A549 (cell line): ENCODE measurements at regions not wholly inside any gene's neighbourhood (a gene's known extent, or its start where the extent isn't known, plus 50 kb on each side); places are given as distances from the start of the nearest gene placed in this dataset.
A peak's percentile ranks its signal among the peaks of the same experiment; 100 is the strongest.

Experiments
- ATAC-seq, 2 experiments: fragments of 200-7000 bp in 1 of 2; fragments of >200 bp in 1 of 2; cut with Nextera tagmentation in 1 of 2; cut with Tn5 transposase in 1 of 2; 3 replicates each; pipeline versions ENCODE4 v1.8.0 to v1.9.1; 2018 to 2020; ENCODE audit warnings: mild to moderate bottlenecking in 1 of 2, moderate library complexity in 1 of 2
- CTCF ChIA-PET: fragments of 300-600 bp; sonication (Branson Sonifier 250); formaldehyde crosslinking; extraction: SDS; loops from one replicate; lab custom pipeline; 2021; ENCODE audit warnings: antibody characterized with exemption, inconsistent platforms; lab: Yijun Ruan, JAX
- POLR2A ChIA-PET: fragments of 350-600 bp; formaldehyde crosslinking; extraction: SDS; loops from one replicate; lab custom pipeline; 2021; ENCODE audit warnings: antibody characterized with exemption, inconsistent platforms; lab: Yijun Ruan, JAX
- DNase-seq, 2 experiments: peaks; one replicate each; pipeline versions ENCODE4 v3.0.0 to v3.0.0-alpha.2; 2011 to 2016; ENCODE audit warnings: low read depth in 1 of 2, low spot score in 1 of 2
- FAIRE-seq: peaks from 2 replicates; lab custom pipeline; 2011; peaks lifted over from hg19 to GRCh38; lab: Jason Lieb, UNC
- H3K27ac ChIP-seq, 2 experiments: fragments of >200 bp; sonication (Bioruptor Twin); formaldehyde crosslinking; 3 replicates each; pipeline ENCODE4 v1.5.1; 2016 to 2017
- H3K4me1 ChIP-seq: fragments of >200 bp; sonication (Bioruptor Twin); formaldehyde crosslinking; 3 replicates; pipeline ENCODE4 v1.6.1; 2016
- H3K4me2 ChIP-seq: fragments of >200 bp; sonication (Bioruptor Twin); formaldehyde crosslinking; 3 replicates; pipeline ENCODE4 v1.6.1; 2016
- H3K4me3 ChIP-seq: fragments of >200 bp; sonication (Bioruptor Twin); formaldehyde crosslinking; 3 replicates; pipeline ENCODE4 v1.5.1; 2016
- H3K9me3 ChIP-seq: fragments of >200 bp; sonication (Bioruptor Twin); formaldehyde crosslinking; 3 replicates; pipeline ENCODE4 v1.6.1; 2016
- CHD2 ChIP-seq: fragments of 150-350 bp; IDR thresholded peaks from 2 replicates; pipeline ENCODE4 v1.6.1; 2014; ENCODE audit warnings: low read length; ENCODE audit not compliant: partially characterized antibody
- E2F6 ChIP-seq: IDR thresholded peaks from 2 replicates; pipeline ENCODE4 v1.6.1; 2012; ENCODE audit warnings: low read depth, borderline replicate concordance
- EHMT2 ChIP-seq: fragments of 200-600 bp; sonication (generic); IDR thresholded peaks from 2 replicates; pipeline ENCODE4 v1.6.1; 2016; ENCODE audit warnings: antibody characterized with exemption, low read depth, mild to moderate bottlenecking, moderate library complexity
- ESRRA ChIP-seq: fragments of 150-350 bp; IDR thresholded peaks from 2 replicates; pipeline ENCODE4 v1.6.1; 2014; ENCODE audit warnings: mild to moderate bottlenecking, low read length, borderline replicate concordance
- FOSB ChIP-seq: fragments of 250-450 bp; sonication (Bioruptor Pico); IDR thresholded peaks from 2 replicates; pipeline ENCODE4 v1.5.0; 2020; ENCODE audit warnings: mild to moderate bottlenecking, moderate library complexity
- FOSL2 ChIP-seq, 2 experiments: fragments of 450-650 bp in 1 of 2; fragments of >200 bp in 1 of 2; sonication (Bioruptor Twin) in 1 of 2; formaldehyde crosslinking; IDR thresholded peaks; 2 replicates each; pipeline versions ENCODE4 v1.5.0 to v1.6.1; 2016 to 2020; ENCODE audit warnings: mild to moderate bottlenecking in 1 of 2, moderate library complexity in 1 of 2
- FOXS1 ChIP-seq: fragments of 250-450 bp; sonication (Bioruptor Pico); IDR thresholded peaks from 2 replicates; pipeline ENCODE4 v1.5.0; 2020; ENCODE audit warnings: mild to moderate bottlenecking, moderate library complexity
- HDAC2 ChIP-seq: fragments of 200-600 bp; sonication (generic); IDR thresholded peaks from 2 replicates; pipeline ENCODE4 v1.6.1; 2016
- HOXA7 ChIP-seq: fragments of 250-450 bp; sonication (Bioruptor Pico); IDR thresholded peaks from 2 replicates; pipeline ENCODE4 v1.5.0; 2020; ENCODE audit warnings: mild to moderate bottlenecking, moderate library complexity
- HOXB13 ChIP-seq: fragments of 250-450 bp; sonication (Bioruptor Pico); IDR thresholded peaks from 2 replicates; pipeline ENCODE4 v1.5.0; 2020; ENCODE audit warnings: low read depth, mild to moderate bottlenecking, moderate library complexity
- HOXB5 ChIP-seq: fragments of 250-450 bp; sonication (Bioruptor Pico); IDR thresholded peaks from 2 replicates; pipeline ENCODE4 v1.5.0; 2020; ENCODE audit warnings: mild to moderate bottlenecking, moderate library complexity
- JUNB ChIP-seq: fragments of >200 bp; sonication (Bioruptor Twin); formaldehyde crosslinking; IDR thresholded peaks from 2 replicates; pipeline ENCODE4 v1.6.1; 2016
- NFE2L2 ChIP-seq: fragments of 150-350 bp; conservative IDR thresholded peaks from 2 replicates; pipeline ENCODE4 v1.6.1; 2014; ENCODE audit warnings: low read length
- NPAS2 ChIP-seq: fragments of 250-450 bp; sonication (Bioruptor Pico); IDR thresholded peaks from 2 replicates; pipeline ENCODE4 v1.8.0; 2022; ENCODE audit warnings: mild to moderate bottlenecking, moderate library complexity, borderline replicate concordance
- NR3C1 ChIP-seq: fragments of >200 bp; sonication (Bioruptor Twin); formaldehyde crosslinking; IDR thresholded peaks from 3 replicates; pipeline ENCODE4 v1.6.1; 2017
- PBX3 ChIP-seq: IDR thresholded peaks from 2 replicates; pipeline ENCODE4 v1.6.1; 2012
- RAD21 ChIP-seq, 2 experiments: fragments of >200 bp in 1 of 2; sonication (Bioruptor Twin) in 1 of 2; formaldehyde crosslinking in 1 of 2; IDR thresholded peaks in 1 of 2; conservative IDR thresholded peaks in 1 of 2; 2 replicates in 1 of 2; 3 replicates in 1 of 2; pipeline ENCODE4 v1.6.1; 2012 to 2018; ENCODE audit warnings: inconsistent platforms in 1 of 2
- RARB ChIP-seq: fragments of 250-450 bp; sonication (Bioruptor Pico); IDR thresholded peaks from 2 replicates; pipeline ENCODE4 v1.8.0; 2021; ENCODE audit warnings: mild to moderate bottlenecking, moderate library complexity
- RCOR1 ChIP-seq: fragments of 150-350 bp; IDR thresholded peaks from 2 replicates; pipeline ENCODE4 v1.6.1; 2014; ENCODE audit warnings: antibody characterized with exemption, low read length, low read depth
- SREBF2 ChIP-seq: fragments of 450-650 bp; IDR thresholded peaks from 2 replicates; pipeline ENCODE4 v1.6.1; 2014; ENCODE audit warnings: mild to moderate bottlenecking, moderate library complexity
- ZC3H11A ChIP-seq: fragments of 450-650 bp; IDR thresholded peaks from 2 replicates; pipeline ENCODE4 v1.6.1; 2014; ENCODE audit warnings: antibody characterized with exemption, mild to moderate bottlenecking
- whole genome bisulfite sequencing: methylation state at CpG from one replicate; pipeline ENCODE4 v1.1.6; 2017; ENCODE audit errors: missing lambda C conversion rate; 5-methylcytosine and 5-hydroxymethylcytosine counted together
- TF ChIP-seq, protein P1 (sequence below): fragments of 250-450 bp; sonication (Bioruptor Pico); IDR thresholded peaks from 2 replicates; pipeline ENCODE4 v1.5.0; 2021; ENCODE audit warnings: mild to moderate bottlenecking, moderate library complexity, borderline replicate concordance
- TF ChIP-seq, protein P2 (sequence below): fragments of 200-600 bp; sonication (generic); IDR thresholded peaks from 2 replicates; pipeline ENCODE4 v1.6.1; 2016; ENCODE audit warnings: antibody characterized with exemption, mild to moderate bottlenecking, moderate library complexity

DNA sequence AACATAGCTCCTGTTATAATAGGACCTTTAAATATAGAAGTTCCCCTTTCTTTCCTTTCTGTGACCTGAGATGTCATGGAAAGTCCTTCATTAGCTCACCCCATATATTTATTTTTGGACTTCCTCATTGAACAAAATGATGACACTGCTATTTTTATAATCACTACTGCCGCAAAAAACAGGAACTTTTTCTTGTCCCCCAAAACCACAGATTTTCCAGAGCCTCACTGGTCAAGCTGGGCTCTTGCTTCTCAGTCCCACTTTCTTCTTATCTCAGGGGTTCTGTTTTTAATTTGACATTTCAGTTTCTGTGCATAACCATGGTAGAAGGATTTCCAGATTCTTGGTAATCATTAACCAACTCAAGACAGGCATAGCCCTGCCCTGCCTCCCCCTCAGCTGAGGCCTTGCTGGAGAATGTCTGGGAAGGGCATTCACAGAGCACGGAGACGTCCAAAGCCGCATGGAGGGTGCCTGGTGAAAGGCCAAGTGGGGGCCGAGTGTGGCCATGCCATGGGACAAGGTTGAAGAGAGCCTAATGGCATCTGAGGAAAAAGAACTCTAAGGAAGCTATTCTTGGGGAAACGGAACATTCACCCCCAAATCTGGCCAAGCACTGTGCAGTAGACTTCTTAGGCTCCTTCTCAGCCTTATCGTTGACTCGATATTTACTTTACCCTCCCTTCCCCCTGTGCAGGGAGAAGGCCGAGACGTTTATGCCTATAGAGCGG is 73.7 kb downstream of the EDN1 start (continued):
- TF ChIP-seq E2F6, result peak; percentile 59; the same call in 1 of the 2 replicates
- TF ChIP-seq SREBF2, result no peak
- peak; percentile 15 to 30; a peak in 3 of 5 replicates for TF ChIP-seq RAD21 (conservative IDR thresholded peaks at IDR 0.05 in 1 of 2, IDR thresholded peaks at IDR 0.05 in 1 of 2)
- TF ChIP-seq, protein P1, sequence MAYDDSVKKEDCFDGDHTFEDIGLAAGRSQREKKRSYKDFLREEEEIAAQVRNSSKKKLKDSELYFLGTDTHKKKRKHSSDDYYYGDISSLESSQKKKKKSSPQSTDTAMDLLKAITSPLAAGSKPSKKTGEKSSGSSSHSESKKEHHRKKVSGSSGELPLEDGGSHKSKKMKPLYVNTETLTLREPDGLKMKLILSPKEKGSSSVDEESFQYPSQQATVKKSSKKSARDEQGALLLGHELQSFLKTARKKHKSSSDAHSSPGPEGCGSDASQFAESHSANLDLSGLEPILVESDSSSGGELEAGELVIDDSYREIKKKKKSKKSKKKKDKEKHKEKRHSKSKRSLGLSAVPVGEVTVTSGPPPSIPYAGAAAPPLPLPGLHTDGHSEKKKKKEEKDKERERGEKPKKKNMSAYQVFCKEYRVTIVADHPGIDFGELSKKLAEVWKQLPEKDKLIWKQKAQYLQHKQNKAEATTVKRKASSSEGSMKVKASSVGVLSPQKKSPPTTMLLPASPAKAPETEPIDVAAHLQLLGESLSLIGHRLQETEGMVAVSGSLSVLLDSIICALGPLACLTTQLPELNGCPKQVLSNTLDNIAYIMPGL, result no peak; the same call in 1 of the 2 replicates
- TF ChIP-seq RARB (CRISPR knock-in tag), result no peak
- TF ChIP-seq NR3C1, result no peak
- TF ChIP-seq HDAC2, result no peak
- no peak for TF ChIP-seq NPAS2 (CRISPR knock-in tag)
- TF ChIP-seq EHMT2, result no peak
- TF ChIP-seq HOXB13, result peak; percentile 93
- no peak for TF ChIP-seq FOSL2 (IDR thresholded peaks at IDR 0.05)
- TF ChIP-seq FOSL2 (CRISPR knock-in tag; IDR thresholded peaks at IDR 0.05), result peak; percentile 34

- FAIRE-seq (no peak), DNase-seq (no peak), ATAC-seq (no peak)
- Histone ChIP-seq H3K4me2 (peak overlapping the region; percentile 82), H3K4me3 (no peak overlapping the region), H3K4me1 (peaks cover 56% of the 10 kb centered on the region), H3K9me3 (no peaks in the 10 kb centered on the region), H3K27ac (peak overlapping the region; percentile 89 to 92)
- ChIA-PET POLR2A (interaction anchor here (0.7 to 0.9 kb wide), 2 partner anchors 33 kb away, joined by 3 read pairs; no protein-coding TSS in a partner anchor), CTCF (interaction anchor here (1.3 to 2.7 kb wide), 2 partner anchors 55 to 239 kb away, joined by 3 to 7 read pairs; no protein-coding TSS in a partner anchor)
- TF ChIP-seq ESRRA (no peak), HOXA7 (no peak), NFE2L2 (no peak), CHD2 (no peak), NPAS2 (CRISPR knock-in tag) (no peak), RCOR1 (no peak), FOXS1 (no peak), FOSB (CRISPR knock-in tag) (peak; percentile 71; the same call in 1 of the 2 replicates), PBX3 (no peak), ZC3H11A (no peak), HOXB5 (CRISPR knock-in tag) (0 out of 2 replicates have a peak, but pooled peaks have one; percentile 15), NR3C1 (no peak)
- WGBS, result 63% methylated on average over 1 of the region's 1 CpG
These were observed 74.5 kb downstream of the EDN1 start for GRCh38 chr6:12364621-12365020.

DNA sequence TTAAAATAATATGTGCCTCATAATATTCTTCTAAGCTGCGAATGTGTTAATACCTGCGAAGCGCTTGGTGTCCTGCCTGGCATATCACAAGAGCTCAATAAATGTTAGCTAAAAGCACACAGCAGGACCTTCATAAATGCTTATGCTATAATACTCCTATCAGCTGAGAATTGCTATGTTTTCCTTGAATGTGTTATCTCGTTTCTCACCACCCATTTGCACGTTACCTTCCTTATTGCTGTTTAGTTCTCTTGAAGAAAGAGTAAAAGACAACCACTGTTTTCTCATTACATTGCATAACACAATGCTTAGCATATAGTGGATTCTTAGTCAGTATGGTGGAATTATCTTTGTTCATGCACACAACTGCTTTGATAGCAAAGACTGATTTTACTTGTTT is 76.6 kb downstream of the EDN1 start:
- H3K4me1 ChIP-seq, result peaks cover 70% of the 10 kb centered on the region
- TF ChIP-seq ESRRA, result no peak
- no peak for TF ChIP-seq CHD2
- TF ChIP-seq, protein P2, sequence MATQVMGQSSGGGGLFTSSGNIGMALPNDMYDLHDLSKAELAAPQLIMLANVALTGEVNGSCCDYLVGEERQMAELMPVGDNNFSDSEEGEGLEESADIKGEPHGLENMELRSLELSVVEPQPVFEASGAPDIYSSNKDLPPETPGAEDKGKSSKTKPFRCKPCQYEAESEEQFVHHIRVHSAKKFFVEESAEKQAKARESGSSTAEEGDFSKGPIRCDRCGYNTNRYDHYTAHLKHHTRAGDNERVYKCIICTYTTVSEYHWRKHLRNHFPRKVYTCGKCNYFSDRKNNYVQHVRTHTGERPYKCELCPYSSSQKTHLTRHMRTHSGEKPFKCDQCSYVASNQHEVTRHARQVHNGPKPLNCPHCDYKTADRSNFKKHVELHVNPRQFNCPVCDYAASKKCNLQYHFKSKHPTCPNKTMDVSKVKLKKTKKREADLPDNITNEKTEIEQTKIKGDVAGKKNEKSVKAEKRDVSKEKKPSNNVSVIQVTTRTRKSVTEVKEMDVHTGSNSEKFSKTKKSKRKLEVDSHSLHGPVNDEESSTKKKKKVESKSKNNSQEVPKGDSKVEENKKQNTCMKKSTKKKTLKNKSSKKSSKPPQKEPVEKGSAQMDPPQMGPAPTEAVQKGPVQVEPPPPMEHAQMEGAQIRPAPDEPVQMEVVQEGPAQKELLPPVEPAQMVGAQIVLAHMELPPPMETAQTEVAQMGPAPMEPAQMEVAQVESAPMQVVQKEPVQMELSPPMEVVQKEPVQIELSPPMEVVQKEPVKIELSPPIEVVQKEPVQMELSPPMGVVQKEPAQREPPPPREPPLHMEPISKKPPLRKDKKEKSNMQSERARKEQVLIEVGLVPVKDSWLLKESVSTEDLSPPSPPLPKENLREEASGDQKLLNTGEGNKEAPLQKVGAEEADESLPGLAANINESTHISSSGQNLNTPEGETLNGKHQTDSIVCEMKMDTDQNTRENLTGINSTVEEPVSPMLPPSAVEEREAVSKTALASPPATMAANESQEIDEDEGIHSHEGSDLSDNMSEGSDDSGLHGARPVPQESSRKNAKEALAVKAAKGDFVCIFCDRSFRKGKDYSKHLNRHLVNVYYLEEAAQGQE, result no peak
- TF ChIP-seq JUNB, result no peak
- no peak for TF ChIP-seq HDAC2
- ATAC-seq (no peak), FAIRE-seq (no peak), DNase-seq (no peak)
- H3K4me2 ChIP-seq, result peak overlapping the region; percentile 82; the same call in 1 of the 3 replicates
- H3K4me3 ChIP-seq, result no peak overlapping the region
- POLR2A ChIA-PET, result no interaction called here
- no peaks in the 10 kb centered on the region for H3K9me3 ChIP-seq
- WGBS, result 94% methylated on average over 5 of the region's 5 CpGs
- CTCF ChIA-PET, result interaction anchor here (1.3 kb wide), 1 partner anchor 236 kb away, joined by 4 read pairs; no protein-coding TSS in a partner anchor
- H3K27ac ChIP-seq, result peak overlapping the region; percentile 89 to 92
